Sciatic nerve (tissue), 2 donors: ENCODE measurements at regions not wholly inside any gene's neighbourhood (a gene's known extent, or its start where the extent isn't known, plus 50 kb on each side); places are given as distances from the start of the nearest gene placed in this dataset.

ENCODE experiments used
- ATAC-seq: fragments of 200-7000 bp; cut with Tn5 transposase; one replicate; pipeline ENCODE4 v1.9.1; 2020; ENCODE audit warnings: mild to moderate bottlenecking, moderate library complexity
- DNase-seq: peaks from one replicate; pipeline ENCODE4 v3.0.0-alpha.2; 2020; ENCODE audit warnings: low spot score
- intact Hi-C: fragments of 100-400 bp; cut with DNase I; formaldehyde crosslinking; loops from one replicate; pipeline ENCODE4 v1.14.2; 2022
- donor health status: DM: no; HTN: no; CAD: no.
- donor health status: DM: no; HTN: no; CAD: no.

DNA sequence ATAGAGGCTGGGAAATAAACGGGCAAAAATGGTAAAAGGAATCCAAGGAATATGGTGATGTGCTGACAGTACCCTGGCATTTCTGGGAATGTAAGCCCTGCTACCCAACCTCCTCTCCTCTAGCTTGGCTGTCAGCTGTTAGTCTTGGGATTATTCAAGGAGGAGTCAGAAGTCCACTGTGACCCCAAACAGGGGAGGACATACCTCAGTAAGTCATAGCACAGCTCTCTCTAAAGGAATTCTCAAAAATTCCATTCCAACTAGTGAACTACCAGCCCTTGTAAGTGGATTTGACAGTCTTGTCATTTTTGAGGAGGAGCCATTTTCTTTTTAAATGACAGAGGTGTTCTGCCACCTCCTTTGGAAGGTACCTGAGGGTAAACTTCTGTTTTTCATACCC lies 207.5 kb downstream of the PDCD6IP start:
- DNase-seq, result no peak
- ATAC-seq, result no peak
- intact Hi-C loops, result loop anchor here (5.0 kb wide), 1 partner anchor 594 kb away; no protein-coding TSS in a partner anchor

DNA sequence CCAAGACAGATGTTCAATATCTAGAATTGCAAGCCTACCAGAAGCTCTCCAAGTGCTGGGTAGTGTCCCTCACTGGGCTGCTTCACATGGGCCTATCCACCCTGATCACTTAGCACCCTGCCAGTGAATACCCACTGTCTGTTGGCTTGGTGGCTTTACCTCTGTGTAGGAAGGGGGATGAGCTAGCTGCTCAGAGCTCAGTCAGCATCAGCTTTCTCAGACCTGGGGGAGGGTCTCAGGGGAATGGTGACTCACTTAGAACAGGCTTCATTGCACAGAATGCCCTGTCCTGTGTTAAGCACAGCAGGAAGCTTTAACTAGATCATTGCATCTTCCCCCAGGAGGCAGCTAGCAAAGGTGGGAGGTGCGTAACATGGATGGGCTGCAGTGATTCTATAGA lies 209.8 kb downstream of the PDCD6IP start:
- no peak for DNase-seq
- intact Hi-C loops, result loop anchor here (5.0 kb wide), 1 partner anchor 596 kb away; no protein-coding TSS in a partner anchor
- ATAC-seq, result no peak

- DNase-seq (no peak), ATAC-seq (no peak)
- intact Hi-C loops, result loop anchor here (5.0 kb wide), 1 partner anchor 597 kb away; no protein-coding TSS in a partner anchor
These were observed 210.7 kb downstream of the PDCD6IP start for GRCh38 chr3:34008836-34009809.

DNA sequence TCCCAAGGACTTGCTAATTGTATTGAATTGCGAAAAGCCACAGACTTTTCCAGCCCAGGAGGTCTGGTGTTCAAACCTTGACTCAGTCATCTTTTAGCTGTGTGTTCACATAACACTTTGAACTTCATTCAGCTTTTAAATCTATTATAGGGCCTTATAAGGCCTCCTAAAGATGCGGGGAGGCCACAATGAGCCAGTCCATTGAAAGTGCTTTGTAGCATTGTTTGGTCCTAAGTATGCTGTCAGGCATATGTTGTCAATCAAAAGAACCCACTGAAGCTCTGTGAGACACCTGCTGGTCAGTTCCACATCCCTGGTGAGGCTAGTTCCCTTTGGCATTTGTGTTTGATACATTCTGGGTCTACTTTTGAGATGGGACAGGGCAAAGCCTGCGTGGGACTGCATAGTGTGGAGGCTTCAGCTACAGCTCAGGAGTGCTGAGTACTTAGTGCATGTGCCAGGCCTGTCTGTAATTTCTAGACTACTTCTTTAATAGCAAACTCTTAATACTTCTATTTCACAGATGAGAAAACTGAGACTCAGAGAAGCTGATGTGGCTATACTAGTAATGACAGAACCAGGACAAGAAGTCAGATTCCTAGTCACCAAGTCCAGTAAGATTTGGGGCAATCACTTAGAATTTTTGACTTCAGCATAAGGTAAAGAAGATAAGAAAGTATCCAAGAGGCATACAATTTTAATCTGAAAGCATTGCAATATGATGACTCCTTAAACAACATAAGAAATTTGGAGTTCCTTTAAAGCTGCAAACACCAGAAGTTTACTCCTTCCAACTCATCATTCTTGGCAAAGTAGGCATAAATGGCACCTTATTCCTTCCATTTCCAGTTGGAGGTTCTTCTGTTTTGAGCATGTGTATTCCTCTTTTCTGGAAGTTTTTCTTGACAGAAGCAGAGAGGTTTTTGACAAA lies 213.0 kb downstream of the PDCD6IP start:
- DNase-seq (no peak), ATAC-seq (no peak)
- intact Hi-C loops, result no loop called here

DNA sequence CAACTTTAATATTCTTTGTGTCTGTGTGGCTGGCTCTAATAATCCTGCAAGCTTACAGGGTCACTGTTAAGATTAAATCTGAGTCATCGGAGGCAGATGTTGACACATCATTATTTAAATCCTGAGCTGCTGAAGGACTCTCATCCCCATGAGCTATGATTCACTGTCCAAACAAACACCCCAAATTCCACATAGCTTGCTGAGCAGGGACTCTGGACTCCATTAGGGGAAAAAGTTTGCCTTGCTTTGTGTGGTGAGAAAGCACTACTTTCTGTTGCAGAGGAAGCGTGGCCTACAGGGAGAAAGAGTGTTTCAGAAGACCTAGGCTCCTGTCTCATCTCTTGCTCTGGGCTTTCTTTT lies 213.7 kb downstream of the PDCD6IP start:
- intact Hi-C loops, result no loop called here
- DNase-seq (no peak), ATAC-seq (peak; percentile 83)

- ATAC-seq (no peak), DNase-seq (no peak)
- intact Hi-C loops, result no loop called here
These were observed 215.6 kb downstream of the PDCD6IP start for GRCh38 chr3:34013818-34014570.

- no peak for DNase-seq
- no peak for ATAC-seq
- intact Hi-C loops, result no loop called here
These were observed 217.0 kb downstream of the PDCD6IP start for GRCh38 chr3:34015204-34016142.

DNA sequence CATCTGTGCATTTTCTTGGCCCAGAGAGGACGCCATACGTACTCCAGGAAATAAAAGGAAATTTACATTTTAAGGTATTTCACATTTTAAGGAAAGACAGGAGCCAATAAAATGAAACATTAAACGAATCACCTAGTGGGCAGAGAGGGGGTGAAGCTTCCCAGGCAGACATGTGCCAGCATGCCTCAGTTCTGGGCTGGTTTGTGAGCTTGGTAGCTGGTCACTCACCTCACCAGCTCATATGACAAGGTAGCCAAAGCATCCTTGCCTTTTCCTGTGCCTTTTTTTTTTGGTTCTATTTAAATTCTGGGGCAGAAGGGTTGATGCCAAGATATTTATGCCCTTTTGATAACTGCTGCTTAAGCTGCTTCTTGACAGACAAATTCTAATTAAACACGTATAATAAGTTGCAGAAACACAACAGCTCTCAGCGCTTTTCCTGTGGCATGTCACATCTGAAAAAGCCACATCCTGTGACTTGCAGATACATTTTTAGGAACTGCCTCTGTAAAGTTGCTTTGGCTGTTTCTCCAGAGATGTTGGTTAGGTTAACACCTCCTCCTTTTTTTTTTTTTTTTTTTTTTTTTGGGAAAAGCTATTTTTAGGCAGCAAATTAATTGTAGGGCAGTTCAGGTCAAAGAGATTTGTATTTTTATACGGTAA lies 218.6 kb downstream of the PDCD6IP start:
- ATAC-seq (no peak), DNase-seq (no peak)
- intact Hi-C loops, result no loop called here

GRCh38 chr3:34017757-34018156 lies 219.3 kb downstream of the PDCD6IP start:
- intact Hi-C loops, result no loop called here
- no peak for ATAC-seq
- no peak for DNase-seq

DNA sequence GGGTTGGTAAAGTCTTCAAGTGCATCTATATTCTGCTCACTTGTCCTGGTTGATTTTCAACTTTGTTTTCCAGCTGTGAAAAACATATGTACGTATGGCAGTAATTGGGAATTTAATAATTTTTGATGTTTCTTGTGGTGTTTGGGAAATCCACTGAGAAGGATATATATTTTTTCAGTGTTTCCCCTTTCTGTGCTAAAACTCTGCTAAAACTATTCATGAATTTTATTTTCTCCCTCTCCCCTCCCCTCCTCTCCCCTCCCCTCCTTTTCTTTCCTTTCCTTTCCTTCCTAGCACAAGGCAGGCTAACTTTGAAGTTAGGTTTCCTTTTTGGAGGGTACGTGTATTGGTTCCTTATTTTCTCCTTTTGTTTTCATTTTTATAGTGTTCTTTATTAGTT lies 220.7 kb downstream of the PDCD6IP start:
- no peak for ATAC-seq
- intact Hi-C loops, result no loop called here
- no peak for DNase-seq

DNA sequence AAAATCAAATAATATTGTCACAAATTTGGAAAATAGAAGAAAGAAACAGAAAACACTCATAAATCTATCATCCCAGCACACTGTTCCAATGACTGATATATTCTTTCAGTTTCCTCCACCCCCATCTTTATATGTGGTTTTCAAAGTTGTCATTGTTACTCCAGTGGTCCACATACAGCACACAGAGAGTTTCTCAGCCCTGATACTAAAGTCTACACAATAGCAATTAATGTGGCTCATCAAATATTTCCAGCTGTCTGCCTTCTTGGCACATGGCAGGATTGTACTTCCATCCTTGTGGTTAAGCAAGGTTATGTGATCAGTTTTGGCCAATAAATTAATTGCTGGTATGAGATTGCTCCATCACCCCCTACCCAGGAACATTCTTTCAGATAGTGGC lies 221.7 kb downstream of the PDCD6IP start:
- DNase-seq, result no peak
- intact Hi-C loops, result no loop called here
- ATAC-seq, result no peak

DNA sequence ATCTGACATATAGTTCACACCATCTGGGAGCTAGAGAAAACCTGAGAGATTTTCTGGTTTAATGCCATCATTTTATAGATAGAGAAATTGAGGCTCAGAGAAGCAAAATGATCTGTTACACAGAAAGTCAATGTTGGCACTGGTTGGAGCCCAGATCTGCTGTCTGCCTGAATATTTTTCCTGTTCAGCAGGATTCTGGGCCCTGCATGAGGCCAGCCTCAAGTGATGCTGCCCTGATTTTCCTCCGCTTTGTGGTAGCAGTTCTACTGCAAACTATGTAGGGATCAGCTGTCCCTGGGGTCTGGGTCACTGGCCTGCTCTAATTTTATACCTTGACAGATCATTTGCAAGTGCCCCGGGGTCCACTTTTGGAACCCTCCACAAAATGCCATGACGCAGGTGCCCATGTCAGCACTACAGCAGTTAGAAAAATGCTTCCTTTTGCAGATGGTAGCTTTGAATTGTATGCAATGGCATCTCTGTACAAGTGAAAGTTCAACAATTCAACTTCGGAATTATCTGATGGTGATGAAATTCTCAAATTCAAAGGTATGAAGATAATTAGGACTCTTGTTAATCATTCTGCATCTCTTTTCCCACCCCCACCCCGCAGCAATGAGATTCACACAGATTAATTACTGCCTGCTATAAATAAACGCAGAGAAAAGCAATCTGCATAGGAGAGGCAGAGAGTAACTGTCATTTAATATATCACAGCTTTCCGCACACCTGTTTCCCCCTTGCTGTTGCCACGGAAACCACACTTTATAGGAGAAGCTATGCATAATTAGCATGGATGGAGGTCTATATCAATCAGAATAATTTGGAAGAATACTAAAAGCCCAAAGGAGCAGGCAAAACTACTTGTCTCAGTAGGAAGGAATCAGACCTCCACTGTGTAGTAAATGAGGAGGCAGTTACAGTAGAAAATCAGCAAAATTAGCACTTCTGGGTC lies 222.6 kb downstream of the PDCD6IP start:
- intact Hi-C loops, result no loop called here
- no peak for ATAC-seq
- no peak for DNase-seq

- DNase-seq (no peak), ATAC-seq (no peak)
- intact Hi-C loops, result no loop called here
These were observed 223.7 kb downstream of the PDCD6IP start for GRCh38 chr3:34022147-34022546.

DNA sequence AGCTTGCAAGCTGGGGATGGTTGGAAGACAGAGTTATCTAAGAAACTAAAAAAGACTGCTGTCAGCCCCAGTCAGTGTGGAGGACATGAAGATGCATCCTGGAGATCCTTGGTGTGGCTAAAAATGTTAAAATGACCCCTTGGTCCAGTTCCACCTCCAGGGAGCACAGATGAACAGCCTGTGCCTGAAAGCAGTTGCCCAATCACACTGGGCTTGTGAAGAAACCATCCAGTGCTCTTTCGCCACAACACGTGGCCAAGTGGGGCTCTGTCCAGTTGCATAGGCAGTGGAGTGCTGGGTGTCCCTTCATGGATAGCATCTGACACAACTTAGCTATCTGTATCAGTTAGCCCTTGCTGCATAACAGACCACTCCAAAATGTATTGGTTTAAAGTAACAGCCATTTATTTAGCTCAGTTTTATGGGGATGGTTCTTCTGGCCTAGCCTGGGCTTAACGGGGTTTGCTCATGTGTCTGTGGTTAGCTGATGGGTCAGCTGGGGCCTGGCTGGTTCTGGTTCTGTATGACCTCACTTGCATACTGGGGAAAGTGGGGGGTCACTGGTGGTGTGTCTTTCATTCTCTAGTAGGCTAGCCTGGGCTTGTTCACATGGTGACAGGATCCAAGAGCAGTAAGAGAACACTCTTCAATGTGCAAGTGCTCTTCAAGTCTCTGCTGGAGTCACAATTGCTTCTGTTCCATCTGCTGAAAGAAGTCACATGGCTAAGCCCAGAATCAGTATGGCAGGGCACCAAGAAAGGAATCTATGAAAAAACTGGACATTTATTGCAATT lies 226.2 kb downstream of the PDCD6IP start:
- DNase-seq, result no peak
- intact Hi-C loops, result no loop called here
- ATAC-seq, result no peak

DNA sequence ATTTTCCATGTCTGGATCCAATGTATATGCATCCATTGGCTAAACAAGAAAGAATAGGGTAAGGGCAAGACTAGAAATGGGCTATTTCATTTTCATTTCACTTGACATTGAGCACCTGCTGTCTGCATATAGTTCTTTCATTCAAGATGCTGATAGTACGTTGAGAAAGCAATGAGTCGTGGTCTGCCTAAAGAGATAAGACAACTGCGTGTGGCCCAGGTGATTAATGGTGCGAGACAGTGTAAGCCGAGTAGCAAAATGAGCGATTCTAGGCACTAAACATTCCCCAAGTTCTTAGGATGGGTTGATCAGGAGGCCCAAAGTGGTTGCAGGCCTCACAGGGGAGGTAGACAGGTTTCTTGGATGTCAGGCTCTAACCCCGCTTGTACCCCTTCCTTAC lies 235.4 kb downstream of the PDCD6IP start:
- DNase-seq, result no peak
- intact Hi-C loops, result no loop called here
- ATAC-seq, result no peak

DNA sequence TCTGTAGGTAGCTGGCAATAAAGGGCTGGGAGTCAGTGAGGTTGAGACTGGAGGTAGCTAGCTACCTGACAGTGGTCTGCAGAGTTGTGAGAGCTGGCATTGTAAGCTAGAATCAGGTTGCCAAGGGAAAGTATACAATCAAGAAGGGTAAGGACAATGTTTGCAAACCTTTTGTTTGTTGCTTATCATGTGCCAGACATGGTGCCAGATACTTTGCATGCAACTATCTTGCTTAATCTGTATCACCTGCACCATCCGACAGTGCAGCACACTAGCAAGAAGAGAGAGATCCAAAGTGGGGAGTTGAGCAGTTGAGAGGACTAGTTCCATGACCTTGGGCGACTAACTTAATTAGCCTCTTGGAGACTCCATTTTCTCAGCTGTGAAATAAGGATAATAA lies 236.4 kb downstream of the PDCD6IP start:
- ATAC-seq (no peak), DNase-seq (no peak)
- intact Hi-C loops, result no loop called here
